Activated CD4-positive, alpha-beta T cell treated with anti-CD3 and anti-CD28 coated beads, Interleukin-2, amount 10 ng/mL, durations not matched to agents 7 days and 5 days (primary cell): ENCODE measurements at regions not wholly inside any gene's neighbourhood (a gene's known extent, or its start where the extent isn't known, plus 50 kb on each side); places are given as distances from the start of the nearest gene placed in this dataset.

ENCODE experiments used
- CTCF ChIA-PET: fragments of 350-600 bp; sonication (Branson Sonifier 250); formaldehyde crosslinking; loops from one replicate; lab custom pipeline; 2021; ENCODE audit warnings: antibody characterized with exemption; lab: Charles Lee
- POLR2A ChIA-PET: fragments of 350-600 bp; sonication (Branson Sonifier 250); formaldehyde crosslinking; loops from one replicate; lab custom pipeline; 2021; ENCODE audit warnings: antibody characterized with exemption; lab: Charles Lee
- DNase-seq: peaks from one replicate; pipeline ENCODE4 v3.0.0-alpha.2; 2020
- H3K27ac Mint-ChIP-seq: one replicate; pipeline ENCODE4 v1.8.0; 2021; ENCODE audit warnings: mild to moderate bottlenecking, moderate library complexity, mixed read lengths
- H3K27me3 Mint-ChIP-seq: one replicate; pipeline ENCODE4 v1.8.0; 2021; ENCODE audit warnings: mixed read lengths
- H3K36me3 Mint-ChIP-seq: one replicate; pipeline ENCODE4 v1.8.0; 2021; ENCODE audit warnings: low read depth, mixed read lengths
- H3K4me1 Mint-ChIP-seq: one replicate; pipeline ENCODE4 v1.8.0; 2021; ENCODE audit warnings: mixed read lengths
- H3K4me3 Mint-ChIP-seq: one replicate; pipeline ENCODE4 v1.8.0; 2021; ENCODE audit warnings: mild to moderate bottlenecking, moderate library complexity, mixed read lengths
- H3K9me3 Mint-ChIP-seq: one replicate; pipeline ENCODE4 v1.8.0; 2021; ENCODE audit warnings: mixed read lengths

DNA sequence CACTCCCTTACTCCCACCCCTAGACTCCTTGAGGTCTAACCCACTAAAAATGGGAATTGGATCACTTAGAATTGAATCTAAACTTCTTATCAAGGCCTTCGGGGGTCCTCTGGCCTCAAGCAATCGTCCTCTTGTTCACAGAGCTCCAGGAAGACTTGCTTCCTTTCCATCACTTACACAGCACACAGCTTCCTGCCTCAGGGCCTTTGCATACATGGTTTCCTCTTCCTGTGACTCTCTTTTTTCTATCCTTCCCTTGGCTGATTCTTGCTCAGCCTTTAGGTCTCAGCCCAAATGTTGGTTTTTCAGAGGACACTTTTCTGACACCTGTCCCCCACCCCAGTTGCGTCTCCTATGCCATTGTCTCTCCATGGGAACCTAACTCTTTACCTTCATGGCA is 50.0 kb upstream of the ALDH1B1 start:
- Mint-ChIP-seq H3K36me3 (no peaks in the 10 kb centered on the region), H3K9me3 (no peaks in the 10 kb centered on the region), H3K27me3 (no peaks in the 10 kb centered on the region), H3K27ac (no peak overlapping the region), H3K4me1 (peaks cover 11% of the 10 kb centered on the region), H3K4me3 (no peak overlapping the region)
- ChIA-PET POLR2A (no interaction called here), CTCF (interaction anchor here (0.9 to 1.2 kb wide), 3 partner anchors 15 to 354 kb away, joined by 3 read pairs; no protein-coding TSS in a partner anchor)
- no peak for DNase-seq

DNA sequence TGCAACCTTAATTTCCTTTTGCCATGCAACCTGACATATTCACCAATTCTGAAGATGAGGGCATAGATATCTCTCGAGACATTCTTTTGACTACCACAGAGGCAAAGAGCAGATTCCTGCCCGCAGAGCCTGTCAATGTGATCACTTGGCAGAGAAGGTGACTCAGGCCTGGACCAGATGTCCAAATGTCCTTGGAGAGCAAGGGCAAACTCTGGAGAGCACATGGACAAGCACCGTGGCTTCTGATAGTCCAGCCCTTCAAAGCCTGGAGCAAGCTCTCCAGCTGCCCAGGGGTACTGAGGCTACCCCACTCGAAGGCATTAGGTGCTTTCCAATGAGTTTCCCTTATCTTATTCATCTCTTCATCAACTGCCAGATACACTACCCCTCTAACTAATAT is 50.4 kb upstream of the ALDH1B1 start:
- Mint-ChIP-seq H3K9me3 (no peaks in the 10 kb centered on the region), H3K36me3 (no peaks in the 10 kb centered on the region), H3K27ac (no peak overlapping the region), H3K4me3 (no peak overlapping the region), H3K27me3 (no peaks in the 10 kb centered on the region), H3K4me1 (peaks cover 11% of the 10 kb centered on the region)
- no peak for DNase-seq
- ChIA-PET POLR2A (no interaction called here), CTCF (interaction anchor here (1.0 to 1.2 kb wide), 2 partner anchors 15 to 353 kb away, joined by 3 read pairs; no protein-coding TSS in a partner anchor)

DNA sequence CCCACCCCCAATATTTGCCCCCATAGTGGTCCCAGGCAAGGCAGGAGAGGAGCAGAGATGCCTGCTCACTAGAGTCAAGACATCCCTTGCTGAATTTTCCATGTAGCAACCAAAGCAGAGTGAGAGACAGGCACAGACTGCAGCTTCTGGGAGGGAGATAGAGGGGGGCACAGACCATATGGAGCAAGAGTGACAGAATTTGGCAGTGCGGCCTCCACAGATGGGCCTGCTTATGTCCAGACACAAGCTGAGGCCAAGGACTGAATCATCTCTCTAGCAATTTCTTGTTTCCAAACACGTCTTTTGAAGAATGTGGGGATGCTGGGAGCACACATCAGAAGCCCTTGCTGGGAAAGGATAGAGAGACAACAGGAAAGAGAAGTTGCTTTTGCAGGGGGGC is 53.0 kb upstream of the ALDH1B1 start:
- POLR2A ChIA-PET = no interaction called here
- Mint-ChIP-seq H3K9me3 (no peaks in the 10 kb centered on the region), H3K27me3 (no peaks in the 10 kb centered on the region), H3K4me3 (no peak overlapping the region), H3K4me1 (peaks cover 11% of the 10 kb centered on the region), H3K36me3 (no peaks in the 10 kb centered on the region), H3K27ac (no peak overlapping the region)
- CTCF ChIA-PET = no interaction called here
- no peak for DNase-seq

DNA sequence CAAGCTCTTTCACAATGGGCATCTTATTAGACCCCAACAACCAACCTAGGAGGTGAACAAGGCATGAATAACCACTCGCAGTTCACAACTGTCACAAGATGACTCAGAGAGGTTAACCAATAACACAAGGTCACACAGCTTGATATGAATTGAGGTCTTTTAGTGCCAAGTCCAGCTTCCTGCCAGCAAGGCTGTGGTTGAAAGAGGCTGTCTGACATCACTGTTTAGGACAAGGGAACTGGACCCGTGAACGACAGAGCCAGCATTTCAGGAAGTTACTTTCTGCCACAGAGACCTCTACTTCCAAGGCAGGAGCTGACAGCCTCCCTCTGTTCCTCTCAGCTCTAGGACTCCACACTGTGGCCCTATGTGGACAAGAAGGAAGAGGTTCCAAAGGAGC is 53.4 kb upstream of the ALDH1B1 start:
- Mint-ChIP-seq H3K27me3 (no peaks in the 10 kb centered on the region), H3K4me3 (no peak overlapping the region), H3K27ac (no peak overlapping the region), H3K9me3 (no peaks in the 10 kb centered on the region), H3K36me3 (no peaks in the 10 kb centered on the region), H3K4me1 (peaks cover 11% of the 10 kb centered on the region)
- POLR2A ChIA-PET = no interaction called here
- no peak for DNase-seq
- CTCF ChIA-PET = no interaction called here

DNA sequence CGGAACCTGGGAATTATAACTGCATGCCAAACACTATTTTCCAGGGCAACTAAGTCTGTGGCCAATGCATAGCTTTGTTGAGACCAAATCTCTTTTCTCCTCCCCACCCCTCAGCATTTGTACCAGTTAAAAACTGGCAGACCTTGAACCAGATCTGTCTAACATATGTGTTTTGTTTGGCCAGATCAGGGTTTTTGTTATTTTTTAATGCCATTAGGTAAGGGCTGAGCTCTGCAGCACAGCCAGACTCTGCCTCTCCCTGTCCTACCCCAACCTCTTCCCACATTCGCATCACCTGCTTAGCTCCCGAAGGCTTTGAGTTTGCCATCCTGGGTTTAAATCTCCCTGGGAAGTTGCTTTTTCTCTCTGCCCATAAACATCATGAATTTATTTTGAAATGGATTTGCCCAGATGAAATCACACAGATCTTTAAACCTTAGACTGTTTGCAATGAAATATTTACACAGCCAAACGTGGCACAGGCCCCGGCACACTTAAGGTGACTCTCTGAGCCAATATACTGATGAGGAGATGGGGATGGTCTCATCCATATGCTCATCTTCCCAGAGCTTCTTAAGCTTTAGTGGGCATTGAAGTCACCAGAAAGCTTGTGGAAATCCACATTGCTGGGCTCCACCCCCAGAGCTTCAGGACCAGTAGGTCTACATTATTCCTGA is 54.0 kb upstream of the ALDH1B1 start:
- H3K9me3 Mint-ChIP-seq = no peaks in the 10 kb centered on the region

DNA sequence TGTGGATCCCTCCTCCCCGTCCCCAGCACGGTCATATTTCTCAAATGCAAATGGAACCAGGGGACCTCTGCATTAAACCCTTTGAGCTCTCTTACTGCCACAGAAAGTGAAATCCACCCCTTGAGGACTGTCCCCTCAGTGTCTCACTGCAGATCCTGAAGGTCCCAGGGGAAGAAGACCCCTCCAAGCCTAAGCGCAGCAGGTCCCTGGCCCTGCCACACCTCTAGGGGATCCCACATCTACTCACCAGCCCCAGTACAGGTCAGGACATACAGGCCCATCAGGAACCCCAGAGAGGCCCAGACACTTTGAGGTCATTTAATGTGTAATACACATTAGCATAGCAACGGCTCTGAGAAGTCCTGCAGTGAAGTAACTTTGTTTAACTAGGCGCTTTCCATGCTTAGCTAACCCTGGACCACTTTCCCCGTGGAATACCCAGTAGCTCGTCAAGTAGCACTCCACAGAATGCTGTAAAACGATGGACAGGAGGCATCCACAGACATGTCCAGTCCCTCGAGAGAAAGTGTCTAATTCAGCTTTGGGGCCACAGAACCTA is 54.7 kb upstream of the ALDH1B1 start:
- no peaks in the 10 kb centered on the region for H3K27me3 Mint-ChIP-seq
- no peaks in the 10 kb centered on the region for H3K36me3 Mint-ChIP-seq
- H3K4me1 Mint-ChIP-seq = peaks cover 11% of the 10 kb centered on the region
- no peaks in the 10 kb centered on the region for H3K9me3 Mint-ChIP-seq
- no peak for DNase-seq
- ChIA-PET CTCF (no interaction called here), POLR2A (no interaction called here)
- no peak overlapping the region for H3K4me3 Mint-ChIP-seq
- H3K27ac Mint-ChIP-seq = no peak overlapping the region

More for the DNA sequence above, 54.0 kb upstream of the ALDH1B1 start:
- ChIA-PET CTCF (no interaction called here), POLR2A (interaction anchor here (0.6 kb wide), 1 partner anchor 433 kb away, joined by 4 read pairs; no protein-coding TSS in a partner anchor)
- Mint-ChIP-seq H3K27ac (no peak overlapping the region), H3K27me3 (no peaks in the 10 kb centered on the region), H3K4me1 (peaks cover 11% of the 10 kb centered on the region), H3K4me3 (no peak overlapping the region), H3K36me3 (no peaks in the 10 kb centered on the region)
- no peak for DNase-seq

DNA sequence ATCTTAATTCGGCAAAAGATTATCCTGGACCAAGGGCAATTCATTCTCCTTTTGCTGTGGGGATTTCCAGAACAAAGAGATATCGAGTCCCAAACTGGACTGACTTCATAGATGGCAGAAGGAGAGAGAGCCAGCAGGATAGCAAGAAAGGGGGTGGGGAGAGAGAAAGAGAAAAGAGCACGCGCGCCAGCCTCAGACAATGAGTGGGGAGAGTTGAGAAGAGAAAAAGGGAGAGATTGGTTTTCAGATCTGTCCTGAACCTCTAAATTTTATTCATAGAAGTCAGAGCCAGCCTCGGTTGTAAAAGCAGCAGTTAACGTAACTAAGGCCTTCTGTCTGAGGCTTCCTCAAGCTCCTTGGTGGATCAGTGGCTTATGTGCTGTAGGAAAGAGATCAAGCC is 55.3 kb upstream of the ALDH1B1 start:
- H3K27ac Mint-ChIP-seq = no peak overlapping the region
- H3K9me3 Mint-ChIP-seq = no peaks in the 10 kb centered on the region
- no peaks in the 10 kb centered on the region for H3K36me3 Mint-ChIP-seq
- no peaks in the 10 kb centered on the region for H3K27me3 Mint-ChIP-seq
- CTCF ChIA-PET = no interaction called here
- no peak overlapping the region for H3K4me3 Mint-ChIP-seq
- no peak for DNase-seq
- POLR2A ChIA-PET = no interaction called here
- H3K4me1 Mint-ChIP-seq = peaks cover 6% of the 10 kb centered on the region

DNA sequence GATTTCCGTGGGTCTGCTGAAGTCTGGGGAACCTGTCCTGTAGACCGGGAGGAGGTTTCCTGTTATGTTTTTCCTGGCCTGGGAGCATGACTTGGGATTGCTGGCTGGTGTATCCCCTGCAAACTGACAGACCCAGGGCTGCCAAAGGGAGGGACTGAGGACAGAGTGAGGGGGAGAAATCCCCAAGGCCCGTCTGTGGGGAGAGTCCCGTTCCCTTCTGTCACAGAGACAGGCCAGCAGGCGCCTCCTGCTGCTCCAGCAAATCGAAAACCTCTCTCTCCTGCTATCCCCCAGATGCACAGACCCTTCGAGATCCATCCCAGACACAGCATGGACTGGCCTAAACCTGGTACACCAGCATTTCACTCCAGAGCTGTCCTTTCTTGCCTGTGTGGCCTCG is 56.2 kb upstream of the ALDH1B1 start:
- ChIA-PET CTCF (no interaction called here), POLR2A (no interaction called here)
- no peaks in the 10 kb centered on the region for H3K36me3 Mint-ChIP-seq
- H3K9me3 Mint-ChIP-seq = no peaks in the 10 kb centered on the region
- DNase-seq = no peak
- H3K4me3 Mint-ChIP-seq = no peak overlapping the region
- H3K27ac Mint-ChIP-seq = no peak overlapping the region
- H3K27me3 Mint-ChIP-seq = no peaks in the 10 kb centered on the region
- H3K4me1 Mint-ChIP-seq = peaks cover 6% of the 10 kb centered on the region

DNA sequence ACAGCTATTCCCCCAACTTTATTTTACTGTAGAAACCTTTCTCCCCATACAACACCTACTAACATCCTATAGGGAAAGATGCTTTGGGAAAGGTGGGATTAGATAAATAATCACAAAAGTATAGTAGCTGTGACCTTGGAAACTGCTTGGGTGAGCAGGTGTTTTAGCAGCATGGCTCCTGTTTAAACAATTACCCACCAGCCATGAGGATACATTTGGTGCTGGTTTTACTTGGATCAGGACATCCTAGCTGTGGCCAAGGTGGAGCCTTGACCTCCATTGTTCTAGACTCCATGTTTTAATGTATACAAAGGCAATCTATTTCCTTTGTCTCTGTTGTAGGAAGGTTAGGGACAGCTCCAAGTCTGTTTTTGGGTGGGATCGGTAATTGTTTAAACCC is 56.8 kb upstream of the ALDH1B1 start:
- CTCF ChIA-PET = no interaction called here
- H3K4me1 Mint-ChIP-seq = peaks cover 6% of the 10 kb centered on the region
- POLR2A ChIA-PET = no interaction called here
- no peaks in the 10 kb centered on the region for H3K9me3 Mint-ChIP-seq
- H3K27me3 Mint-ChIP-seq = no peaks in the 10 kb centered on the region
- DNase-seq = no peak
- H3K4me3 Mint-ChIP-seq = no peak overlapping the region
- H3K27ac Mint-ChIP-seq = no peak overlapping the region
- no peaks in the 10 kb centered on the region for H3K36me3 Mint-ChIP-seq

DNA sequence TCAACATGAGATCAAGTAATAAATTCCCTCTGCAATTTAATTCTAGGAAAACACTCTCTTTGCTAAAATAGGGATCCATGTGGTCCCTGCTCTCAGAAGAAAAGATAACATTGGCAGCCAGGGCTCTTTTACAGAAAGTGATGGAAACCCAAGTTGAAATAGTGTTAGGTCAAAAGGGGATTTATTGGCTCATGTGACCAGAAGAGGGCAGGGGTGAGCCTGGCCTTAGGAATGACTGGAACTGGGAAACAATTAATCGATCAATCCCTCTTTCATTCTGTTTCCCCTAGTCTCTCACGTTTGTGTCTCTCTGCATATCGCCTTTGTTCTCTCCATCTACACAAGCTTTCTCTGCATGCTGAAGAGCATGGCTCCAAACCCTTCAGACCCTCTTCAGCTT is 58.3 kb upstream of the ALDH1B1 start:
- Mint-ChIP-seq H3K27ac (no peak overlapping the region), H3K27me3 (no peaks in the 10 kb centered on the region), H3K36me3 (no peaks in the 10 kb centered on the region), H3K9me3 (no peaks in the 10 kb centered on the region), H3K4me3 (no peak overlapping the region), H3K4me1 (peaks cover 5% of the 10 kb centered on the region)
- ChIA-PET CTCF (no interaction called here), POLR2A (no interaction called here)
- no peak for DNase-seq

DNA sequence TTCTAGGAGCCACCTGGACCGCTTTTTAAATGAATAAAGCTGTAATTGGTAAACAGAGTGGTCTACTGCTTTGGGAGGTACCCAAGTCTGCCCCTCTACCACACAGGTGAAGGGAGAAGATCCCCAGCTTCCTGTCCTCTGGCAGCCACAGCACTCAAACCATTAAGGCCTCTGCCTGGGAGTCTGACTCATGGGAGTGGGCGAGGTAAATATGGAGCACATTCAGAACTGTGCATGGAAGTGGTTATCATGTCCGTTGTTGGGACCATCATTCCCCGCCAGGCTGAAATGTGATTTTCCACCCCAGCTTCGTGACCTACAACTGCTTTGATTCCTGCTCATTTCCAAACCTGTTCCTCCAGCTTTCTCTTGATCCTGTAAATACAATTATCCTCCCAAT is 59.5 kb upstream of the ALDH1B1 start:
- no peak overlapping the region for H3K4me3 Mint-ChIP-seq
- H3K36me3 Mint-ChIP-seq = no peaks in the 10 kb centered on the region
- H3K27me3 Mint-ChIP-seq = peaks cover 1% of the 10 kb centered on the region
- ChIA-PET CTCF (no interaction called here), POLR2A (no interaction called here)
- no peak for DNase-seq
- no peaks in the 10 kb centered on the region for H3K4me1 Mint-ChIP-seq
- no peak overlapping the region for H3K27ac Mint-ChIP-seq
- no peaks in the 10 kb centered on the region for H3K9me3 Mint-ChIP-seq

DNA sequence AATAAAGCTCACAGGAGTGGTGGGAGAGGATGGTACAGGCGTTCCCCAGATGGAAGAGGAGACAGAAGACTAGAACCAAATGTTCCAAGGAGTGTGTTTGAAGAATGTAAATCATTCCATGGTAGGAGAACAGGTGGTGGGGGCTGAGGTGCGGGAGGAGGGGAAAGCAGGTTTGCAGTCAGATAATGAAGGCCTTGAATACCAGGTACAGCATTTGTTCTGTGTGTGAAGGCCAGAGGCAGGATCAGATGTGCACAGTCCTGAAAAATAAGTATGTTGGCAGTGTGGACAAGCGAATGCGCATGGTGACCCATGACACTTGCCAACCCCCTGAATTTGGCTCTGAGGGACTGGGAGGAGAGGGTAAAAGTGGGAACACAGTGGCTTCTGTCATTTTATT is 59.9 kb upstream of the ALDH1B1 start:
- H3K27ac Mint-ChIP-seq = no peak overlapping the region
- ChIA-PET POLR2A (no interaction called here), CTCF (no interaction called here)
- no peaks in the 10 kb centered on the region for H3K36me3 Mint-ChIP-seq
- H3K4me1 Mint-ChIP-seq = no peaks in the 10 kb centered on the region
- no peaks in the 10 kb centered on the region for H3K9me3 Mint-ChIP-seq
- DNase-seq = no peak
- peaks cover 4% of the 10 kb centered on the region for H3K27me3 Mint-ChIP-seq
- H3K4me3 Mint-ChIP-seq = no peak overlapping the region

DNA sequence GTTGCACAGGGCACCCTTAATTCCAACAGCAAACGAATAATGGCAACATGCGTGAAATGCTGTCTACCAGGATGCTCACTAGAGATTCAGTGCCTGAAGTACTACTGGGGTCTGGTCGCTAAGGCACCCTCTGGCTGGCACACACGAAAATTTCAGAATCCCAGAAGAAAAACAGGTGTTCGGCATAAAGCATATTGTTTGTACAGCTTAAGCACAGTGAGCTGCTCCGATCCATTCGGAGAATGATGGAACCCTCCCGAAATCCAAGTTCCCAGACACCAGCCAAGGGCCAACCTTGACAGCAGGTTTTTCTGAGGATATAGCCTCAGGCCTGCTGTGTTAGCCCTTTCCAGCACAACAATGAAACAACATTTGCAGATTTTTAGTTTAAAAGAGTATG is 61.4 kb upstream of the ALDH1B1 start:
- ChIA-PET CTCF (no interaction called here), POLR2A (no interaction called here)
- Mint-ChIP-seq H3K36me3 (no peaks in the 10 kb centered on the region), H3K27me3 (peaks cover 4% of the 10 kb centered on the region), H3K4me1 (no peaks in the 10 kb centered on the region), H3K9me3 (no peaks in the 10 kb centered on the region), H3K4me3 (no peak overlapping the region), H3K27ac (no peak overlapping the region)
- DNase-seq = no peak

DNA sequence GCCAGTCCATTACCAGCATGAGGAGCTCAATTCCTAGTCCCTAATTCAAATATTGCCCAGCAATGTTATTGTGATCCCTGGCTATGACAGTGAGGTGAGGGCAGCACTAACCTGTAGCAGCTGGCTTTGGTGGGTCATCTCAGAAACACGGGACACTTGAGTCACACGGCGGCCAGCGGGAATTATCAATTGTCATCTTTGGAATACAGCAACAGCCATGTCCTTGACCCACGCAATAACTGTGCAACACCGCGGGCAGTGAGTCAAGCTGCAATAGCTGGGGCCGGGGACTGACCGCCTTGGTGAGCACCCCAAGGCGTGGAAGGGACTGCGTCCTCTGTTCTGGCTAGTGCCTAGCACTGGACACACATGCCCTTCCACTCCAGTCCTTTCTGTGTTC is 62.5 kb upstream of the ALDH1B1 start:
- Mint-ChIP-seq H3K4me3 (no peak overlapping the region), H3K27me3 (peaks cover 4% of the 10 kb centered on the region), H3K36me3 (no peaks in the 10 kb centered on the region), H3K4me1 (no peaks in the 10 kb centered on the region), H3K27ac (no peak overlapping the region), H3K9me3 (no peaks in the 10 kb centered on the region)
- CTCF ChIA-PET = no interaction called here
- no peak for DNase-seq
- POLR2A ChIA-PET = no interaction called here
